ENCODE measurements at regions not wholly inside any gene's neighbourhood (a gene's known extent, or its start where the extent isn't known, plus 50 kb on each side); places are given as distances from the start of the nearest gene placed in this dataset.

DNA sequence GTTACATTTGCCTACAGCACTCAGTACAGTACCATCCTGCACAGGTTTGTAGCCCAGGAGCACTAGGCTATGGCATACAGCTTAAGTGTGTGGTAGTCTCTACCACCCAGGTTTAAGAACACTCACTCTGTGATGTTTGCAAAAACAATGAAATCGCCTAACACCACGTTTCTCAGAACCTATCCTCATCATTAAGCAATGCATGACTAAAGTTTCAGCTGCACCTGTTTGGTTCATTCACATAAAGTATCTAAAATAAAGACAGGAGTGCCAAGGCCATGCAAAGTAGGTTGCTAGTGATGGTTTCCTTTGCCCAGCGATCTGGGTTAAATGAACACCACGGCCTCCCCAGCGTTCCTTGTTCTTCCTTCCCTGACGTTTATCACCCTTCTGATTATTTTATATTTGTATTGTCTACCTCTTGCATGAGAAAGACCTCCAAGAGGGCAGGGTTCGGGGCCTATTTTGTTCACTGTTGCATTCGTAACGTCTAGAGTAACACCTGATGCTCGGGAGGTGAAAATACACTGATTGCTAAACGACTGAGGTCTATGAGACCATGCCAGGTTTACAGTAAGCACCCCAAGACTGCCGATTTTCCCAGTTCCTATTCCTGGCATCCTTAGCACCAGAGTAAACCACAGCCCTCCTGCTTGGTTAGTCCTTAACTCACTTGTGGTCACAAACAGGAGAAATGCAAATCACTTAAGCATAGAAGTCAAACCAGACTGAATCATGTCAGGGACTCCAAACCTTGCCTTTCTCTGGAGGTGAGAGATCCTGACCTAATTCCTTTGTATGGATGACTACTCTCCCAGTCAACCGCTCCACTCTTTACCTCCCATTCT, 204.1 kb upstream of the NFE2L3 start:
- H3K36me3 Mint-ChIP-seq = no peaks in the 10 kb centered on the region
- peaks cover 11 to 36% of the 10 kb centered on the region in 2 donors for H3K27me3 Mint-ChIP-seq
- H3K4me1 Mint-ChIP-seq (ENCODE audit: low read depth in 2 of 2) = peaks cover 22 to 23% of the 10 kb centered on the region in 2 donors
- no peak for ATAC-seq
- no peak overlapping the region for H3K4me3 Mint-ChIP-seq
- no peak for DNase-seq (ENCODE audit: low spot score)
- H3K27ac Mint-ChIP-seq = no peak overlapping the region
- H3K9me3 Mint-ChIP-seq = no peaks in the 10 kb centered on the region

DNA sequence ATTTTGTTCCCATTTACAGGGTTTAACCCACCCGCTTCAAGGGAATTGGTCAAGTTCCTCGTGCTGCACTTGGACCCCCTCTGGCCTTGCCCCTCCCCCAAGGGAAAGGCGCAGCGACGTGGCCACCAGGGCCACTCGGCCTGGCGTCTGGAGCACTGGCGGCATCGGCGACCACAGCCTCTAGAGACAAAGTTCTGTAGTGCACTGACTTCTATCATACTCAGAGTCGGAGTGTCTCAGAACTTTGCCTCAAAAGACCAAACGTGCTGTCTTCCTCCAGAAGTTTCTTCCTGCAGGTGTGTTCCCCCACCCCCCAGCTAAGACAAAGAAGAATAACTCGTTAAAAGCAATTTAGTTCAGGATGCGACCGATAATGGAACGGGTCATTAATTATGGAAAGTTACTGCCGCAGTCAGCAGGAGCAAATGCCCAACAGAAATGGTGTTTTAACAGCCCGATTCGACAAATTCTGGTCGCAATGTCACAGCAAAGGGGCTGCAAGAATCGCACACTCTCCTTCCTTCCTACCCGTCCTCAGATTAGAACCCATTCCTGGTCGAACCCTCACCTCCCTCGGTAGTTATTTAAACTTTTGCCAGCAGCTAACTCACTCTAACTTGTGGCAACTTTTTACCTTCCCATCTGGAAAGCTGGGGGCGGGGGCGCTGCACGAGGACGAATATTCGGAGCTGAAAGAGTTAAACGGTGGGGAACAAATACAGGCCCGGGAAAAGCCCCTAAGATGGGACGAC, 202.1 kb upstream of the NFE2L3 start:
- no peak overlapping the region for H3K27ac Mint-ChIP-seq
- peaks cover 27 to 30% of the 10 kb centered on the region in 2 donors for H3K4me1 Mint-ChIP-seq (ENCODE audit: low read depth in 2 of 2)
- ATAC-seq (no peak), DNase-seq (ENCODE audit: low spot score) (no peak)
- no peaks in the 10 kb centered on the region for H3K36me3 Mint-ChIP-seq
- H3K4me3 Mint-ChIP-seq = peak overlapping the region; percentile 91
- no peaks in the 10 kb centered on the region for H3K9me3 Mint-ChIP-seq
- peaks cover 10 to 37% of the 10 kb centered on the region in 2 donors for H3K27me3 Mint-ChIP-seq

DNA sequence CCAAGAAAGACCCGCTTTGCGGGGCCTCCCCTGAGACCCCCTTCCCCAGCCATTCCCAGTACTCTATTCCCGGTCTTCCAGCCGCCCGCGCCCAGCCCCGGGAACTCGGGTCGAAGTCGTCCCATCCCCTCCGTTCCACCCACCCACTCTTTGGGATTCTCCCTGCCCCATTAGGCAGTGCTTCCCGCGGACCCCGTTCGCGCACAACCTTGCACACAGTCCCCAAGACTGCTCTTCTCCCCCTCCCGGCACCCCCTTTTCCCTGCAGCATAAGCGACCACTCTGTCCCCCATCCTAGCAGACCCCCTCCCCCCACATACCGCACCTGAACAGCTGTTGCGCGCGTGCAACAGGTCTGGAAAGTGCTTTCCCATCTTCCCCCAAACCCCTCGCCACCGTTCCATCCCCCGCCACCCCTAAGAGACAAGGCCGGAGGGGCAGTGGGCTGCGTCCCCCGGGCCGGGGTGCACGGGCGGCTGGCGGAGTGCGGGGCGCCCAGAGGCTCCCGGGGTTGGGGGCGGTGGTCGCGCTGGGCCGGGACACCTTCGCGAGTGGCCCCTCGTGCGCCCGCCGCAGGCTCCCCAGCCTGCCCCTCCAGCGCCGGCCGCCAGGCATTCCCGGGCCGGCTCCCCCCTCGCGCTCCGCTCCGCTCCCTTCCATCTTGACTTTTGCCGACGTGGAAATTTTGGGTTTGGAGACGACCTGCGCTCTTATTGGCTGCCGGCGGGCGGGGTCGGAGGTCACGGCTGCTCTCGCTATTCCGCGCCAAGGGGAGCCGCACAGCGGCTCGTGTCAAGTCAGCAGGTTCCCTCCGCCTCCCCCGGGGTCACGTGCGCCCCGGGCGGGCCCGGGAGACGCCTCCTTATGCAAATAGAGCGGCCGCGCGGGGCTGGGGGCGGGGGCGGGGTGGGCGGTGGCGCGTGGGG, 201.2 kb upstream of the NFE2L3 start:
- H3K27ac Mint-ChIP-seq = peak overlapping the region in 1 of 2 donors; percentile 64
- peak; percentile 97 to 98 for ATAC-seq

DNA sequence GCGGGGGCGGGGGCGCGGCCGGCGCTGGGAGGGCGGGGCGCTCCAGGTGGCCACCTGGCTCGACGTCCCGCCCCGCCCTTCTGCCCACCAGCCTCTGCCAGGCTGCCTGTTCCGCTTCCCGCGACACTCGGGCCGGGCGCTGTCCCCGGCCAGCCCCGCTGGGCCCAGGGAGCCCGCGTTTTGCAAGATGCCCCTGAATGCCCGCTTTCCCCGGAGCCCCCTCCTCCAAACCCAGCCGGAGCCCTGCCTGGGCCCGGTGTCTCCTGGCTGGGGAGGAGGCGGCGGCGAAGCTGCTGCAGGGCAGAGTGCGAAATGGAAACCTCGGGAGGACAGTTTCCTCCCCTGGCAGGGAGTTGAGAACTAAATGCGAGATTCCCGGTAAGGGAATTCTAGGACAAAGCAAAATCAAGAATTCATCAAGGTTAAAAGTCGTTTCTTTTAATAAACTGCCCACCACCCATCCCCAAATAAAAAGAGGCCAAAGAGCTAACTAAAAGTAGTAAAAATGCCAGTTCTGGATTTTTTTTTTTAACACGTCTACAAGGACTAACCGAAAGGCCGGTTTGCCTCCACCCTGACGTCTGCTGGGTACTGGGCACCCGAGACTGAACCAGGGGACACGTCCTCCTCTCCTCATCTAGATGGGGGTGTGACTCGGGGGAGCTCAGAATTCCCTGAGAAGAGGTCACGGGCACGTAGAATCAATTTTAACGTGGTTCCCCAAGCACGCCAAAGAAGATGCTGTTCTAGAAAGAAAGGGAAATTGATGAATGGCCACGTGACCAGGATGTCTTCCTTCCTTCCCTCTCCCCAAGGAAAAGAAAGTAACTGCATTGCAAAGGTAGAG, 200.4 kb upstream of the NFE2L3 start:
- Mint-ChIP-seq H3K4me3 (peak overlapping the region; percentile 91), H3K4me1 (ENCODE audit: low read depth in 2 of 2) (peaks cover 27 to 30% of the 10 kb centered on the region in 2 donors), H3K9me3 (no peaks in the 10 kb centered on the region), H3K27me3 (peaks cover 13 to 28% of the 10 kb centered on the region in 2 donors), H3K36me3 (no peaks in the 10 kb centered on the region), H3K27ac (peak overlapping the region in 1 of 2 donors; percentile 64)
- DNase-seq (ENCODE audit: low spot score) (no peak), ATAC-seq (no peak)

More for the DNA sequence above, 201.2 kb upstream of the NFE2L3 start:
- Mint-ChIP-seq H3K27me3 (peaks cover 10 to 30% of the 10 kb centered on the region in 2 donors), H3K36me3 (no peaks in the 10 kb centered on the region), H3K9me3 (no peaks in the 10 kb centered on the region), H3K4me3 (peak overlapping the region; percentile 91), H3K4me1 (ENCODE audit: low read depth in 2 of 2) (peaks cover 27 to 30% of the 10 kb centered on the region in 2 donors)
- peak; percentile 89 for DNase-seq (ENCODE audit: low spot score)

DNA sequence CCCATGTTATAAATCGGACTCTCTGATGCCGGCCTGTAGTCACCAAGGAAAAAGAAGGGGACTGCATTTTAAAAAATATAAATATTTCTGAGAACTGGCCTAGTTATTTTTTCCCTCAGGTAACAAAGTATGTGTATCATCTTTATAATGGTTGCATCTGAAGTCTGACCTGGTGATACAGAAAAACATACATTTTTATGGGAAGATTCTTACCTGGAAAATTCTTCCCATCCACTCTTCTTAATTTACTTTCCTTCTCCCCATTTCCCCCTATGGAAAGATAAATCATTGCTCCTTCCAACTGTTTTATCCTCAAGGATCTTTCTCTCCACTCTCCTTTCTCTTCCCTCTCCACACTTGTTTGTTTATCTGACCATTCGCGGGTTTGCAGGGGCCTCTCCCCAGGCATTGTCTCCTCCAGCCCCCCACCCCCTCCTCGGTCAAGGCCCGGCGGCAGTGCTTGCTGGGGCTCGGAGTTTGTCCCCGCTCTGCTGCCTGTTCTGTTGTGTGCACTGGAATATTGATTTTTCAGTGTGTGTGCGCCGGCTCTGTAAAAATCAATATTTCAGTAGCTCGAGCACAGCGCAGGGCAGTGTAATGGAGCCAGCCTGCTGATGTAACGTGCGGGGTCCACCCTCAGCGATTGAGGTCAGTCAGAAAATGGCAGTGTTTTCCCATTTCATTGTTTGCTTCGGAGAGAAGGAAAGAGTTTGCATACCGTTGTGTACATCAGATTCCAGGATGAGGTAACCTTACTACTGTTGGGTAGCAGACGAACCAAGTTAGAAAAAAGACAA, 199.5 kb upstream of the NFE2L3 start:
- H3K27me3 Mint-ChIP-seq = peaks cover 16 to 30% of the 10 kb centered on the region in 2 donors
- no peak overlapping the region for H3K27ac Mint-ChIP-seq
- H3K36me3 Mint-ChIP-seq = no peaks in the 10 kb centered on the region
- H3K4me1 Mint-ChIP-seq (ENCODE audit: low read depth in 2 of 2) = peaks cover 27 to 30% of the 10 kb centered on the region in 2 donors
- H3K9me3 Mint-ChIP-seq = no peaks in the 10 kb centered on the region
- no peak for ATAC-seq
- peak overlapping the region; percentile 64 for H3K4me3 Mint-ChIP-seq
- DNase-seq (ENCODE audit: low spot score) = no peak

DNA sequence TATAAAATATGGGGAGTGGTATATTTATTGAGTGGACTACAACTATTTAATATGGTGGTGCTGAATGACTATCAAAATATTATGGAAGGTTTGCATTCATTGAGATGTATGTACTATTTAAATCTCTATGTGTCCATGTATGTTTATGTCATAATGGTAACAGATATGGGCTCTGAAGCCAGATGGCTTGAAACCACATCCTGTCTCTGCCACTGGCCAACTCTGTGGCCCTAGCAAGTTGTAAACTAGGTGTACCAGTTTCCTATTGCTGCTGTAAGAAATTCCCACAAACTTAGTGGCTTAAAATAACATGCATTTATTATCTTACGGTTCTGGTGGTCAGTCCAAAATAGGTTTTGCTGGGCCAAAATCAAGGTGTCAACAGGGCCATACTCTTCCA, 198.1 kb upstream of the NFE2L3 start:
- Mint-ChIP-seq H3K9me3 (no peaks in the 10 kb centered on the region), H3K4me3 (no peak overlapping the region), H3K27me3 (peaks cover 13 to 24% of the 10 kb centered on the region in 2 donors), H3K4me1 (ENCODE audit: low read depth in 2 of 2) (peaks cover 22 to 30% of the 10 kb centered on the region in 2 donors), H3K27ac (no peak overlapping the region), H3K36me3 (no peaks in the 10 kb centered on the region)
- ATAC-seq (no peak), DNase-seq (ENCODE audit: low spot score) (no peak)

DNA sequence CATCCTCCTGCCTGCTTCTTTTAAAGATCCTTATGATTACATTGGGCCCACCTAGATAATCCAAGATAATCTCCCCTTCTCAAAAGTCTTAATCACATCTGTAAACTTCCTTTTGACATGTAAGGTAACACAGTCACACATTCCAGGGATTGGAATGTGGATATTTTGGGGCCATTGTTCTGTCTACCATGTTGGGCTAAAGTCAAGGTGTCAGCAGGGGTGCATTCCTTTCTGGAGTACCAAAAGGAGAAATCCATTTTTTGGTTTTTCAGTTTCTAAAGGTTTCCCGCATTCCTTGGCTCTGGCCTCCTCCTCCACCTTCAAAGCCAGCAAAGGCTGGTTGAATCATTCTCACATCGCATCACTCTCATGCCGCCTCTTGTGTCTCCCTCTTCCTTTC, 197.6 kb upstream of the NFE2L3 start:
- H3K4me3 Mint-ChIP-seq = no peak overlapping the region
- H3K27ac Mint-ChIP-seq = no peak overlapping the region
- H3K9me3 Mint-ChIP-seq = no peaks in the 10 kb centered on the region
- H3K4me1 Mint-ChIP-seq (ENCODE audit: low read depth in 2 of 2) = peaks cover 22 to 24% of the 10 kb centered on the region in 2 donors
- DNase-seq (ENCODE audit: low spot score) (no peak), ATAC-seq (no peak)
- peaks cover 8 to 21% of the 10 kb centered on the region in 2 donors for H3K27me3 Mint-ChIP-seq
- no peaks in the 10 kb centered on the region for H3K36me3 Mint-ChIP-seq

DNA sequence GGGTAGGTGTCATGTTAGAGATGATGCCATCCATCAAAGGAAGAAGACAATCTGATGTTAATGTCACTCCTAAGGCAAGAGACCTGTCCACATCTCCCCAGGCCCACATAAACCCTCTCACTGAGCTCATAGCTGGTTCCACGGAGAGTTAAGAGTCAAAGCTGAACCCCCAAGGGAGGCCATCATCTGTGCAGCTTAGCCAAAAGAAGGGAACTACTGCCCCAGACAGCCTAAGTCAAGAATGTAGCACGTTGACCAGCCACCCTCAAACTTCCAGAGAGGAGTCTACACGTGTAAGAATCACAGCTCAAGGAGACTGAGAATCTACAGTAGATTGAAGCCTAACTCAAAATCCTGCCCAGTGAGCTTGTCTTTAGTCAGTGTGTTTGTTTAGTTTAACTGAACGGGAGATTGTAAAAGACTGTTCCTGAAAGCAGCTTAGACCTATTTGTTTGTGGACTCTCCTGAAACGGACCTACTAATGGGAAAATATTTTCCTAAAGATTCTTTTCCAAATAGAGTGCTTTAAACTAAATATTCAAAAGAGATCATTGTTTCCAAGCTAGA, 192.7 kb upstream of the NFE2L3 start:
- ATAC-seq = no peak
- Mint-ChIP-seq H3K27ac (no peak overlapping the region), H3K4me3 (no peak overlapping the region), H3K27me3 (peaks cover 33 to 40% of the 10 kb centered on the region in 2 donors), H3K36me3 (no peaks in the 10 kb centered on the region), H3K4me1 (ENCODE audit: low read depth in 2 of 2) (peaks cover 1 to 6% of the 10 kb centered on the region in 2 donors), H3K9me3 (no peaks in the 10 kb centered on the region)
- no peak for DNase-seq (ENCODE audit: low spot score)

DNA sequence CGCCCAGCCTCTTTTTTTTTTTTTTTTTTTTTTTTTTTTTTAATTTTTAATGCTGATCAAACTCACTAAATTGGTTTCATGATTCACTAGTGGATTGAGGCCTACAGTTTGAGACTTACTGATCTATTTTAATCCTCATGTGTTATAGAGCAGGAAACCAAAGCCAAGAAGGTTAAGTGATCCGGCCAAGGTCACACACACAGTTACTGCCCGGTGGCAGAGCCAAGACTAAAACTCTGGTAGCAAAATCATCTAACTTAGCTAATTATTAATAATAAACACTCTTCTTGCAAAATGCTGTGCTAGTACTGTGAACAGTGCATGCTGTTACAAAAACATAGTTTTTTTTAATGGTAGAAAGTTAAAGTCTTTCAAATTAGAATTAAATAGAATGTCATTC, 188.3 kb upstream of the NFE2L3 start:
- Mint-ChIP-seq H3K4me3 (no peak overlapping the region), H3K27ac (no peak overlapping the region), H3K36me3 (no peaks in the 10 kb centered on the region), H3K4me1 (ENCODE audit: low read depth in 2 of 2) (peaks cover 19 to 21% of the 10 kb centered on the region in 2 donors), H3K9me3 (no peaks in the 10 kb centered on the region), H3K27me3 (peaks cover 57 to 60% of the 10 kb centered on the region in 2 donors)
- ATAC-seq = no peak
- DNase-seq (ENCODE audit: low spot score) = no peak

DNA sequence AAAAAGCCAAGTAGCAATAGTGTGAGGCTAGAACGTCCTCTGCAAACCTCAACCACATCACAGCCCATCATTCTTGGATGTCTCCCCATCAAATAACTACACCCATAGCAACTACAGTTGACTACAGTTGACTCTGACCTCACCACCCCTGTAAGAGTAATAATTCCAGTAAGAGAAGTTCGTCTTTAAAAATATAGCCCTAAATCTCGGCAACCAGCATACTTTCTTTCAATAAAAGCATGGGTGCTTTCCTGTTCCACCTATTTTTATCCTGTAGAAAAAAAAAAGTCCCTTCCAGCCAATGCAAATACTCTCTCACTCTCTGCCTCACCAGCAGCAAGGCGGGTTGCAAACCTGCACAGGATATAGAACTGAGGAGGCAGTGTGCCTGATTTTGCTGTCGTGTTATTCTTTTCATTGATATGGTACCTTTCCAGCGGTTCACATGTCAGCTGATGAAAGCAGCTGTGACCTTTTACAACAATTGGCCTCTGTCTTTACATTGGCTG, 187.5 kb upstream of the NFE2L3 start:
- Mint-ChIP-seq H3K4me1 (ENCODE audit: low read depth in 2 of 2) (peaks cover 19 to 21% of the 10 kb centered on the region in 2 donors), H3K36me3 (no peaks in the 10 kb centered on the region), H3K27ac (no peak overlapping the region), H3K4me3 (no peak overlapping the region), H3K27me3 (peaks cover 54 to 60% of the 10 kb centered on the region in 2 donors), H3K9me3 (no peaks in the 10 kb centered on the region)
- ATAC-seq (peak in 1 of 2 donors; percentile 37), DNase-seq (ENCODE audit: low spot score) (no peak)

DNA sequence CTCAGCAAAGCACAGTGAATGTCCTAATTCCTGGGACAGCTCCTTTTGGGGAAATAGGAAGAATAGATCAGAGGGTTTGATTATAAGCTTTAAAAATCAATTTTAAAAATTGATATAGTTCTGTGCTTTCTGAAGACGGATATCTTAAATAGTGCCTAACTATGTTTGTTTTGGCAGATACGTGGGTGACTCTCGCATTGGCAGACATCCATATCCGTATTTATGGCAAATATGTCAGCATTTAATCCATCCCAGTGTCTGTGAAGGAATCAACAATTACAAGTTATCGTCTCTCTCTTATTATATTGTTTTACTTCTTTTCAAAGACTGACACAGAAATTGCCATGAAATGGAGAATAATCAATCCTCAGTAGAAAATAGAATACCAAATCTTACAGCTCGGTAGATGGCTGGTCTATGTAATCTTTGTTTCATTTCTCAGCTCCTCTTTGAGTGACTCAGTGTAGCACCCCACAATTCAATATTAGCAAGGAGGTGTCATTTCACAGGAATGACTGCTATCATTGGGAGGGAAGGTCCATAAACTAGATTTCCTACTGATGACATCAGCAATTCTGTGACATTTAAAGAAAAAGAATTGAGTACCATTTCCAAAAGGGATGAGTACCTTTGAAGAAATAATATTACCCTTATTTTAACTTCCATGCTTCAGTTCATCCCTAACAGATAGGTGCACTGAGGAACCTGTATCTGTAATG, 186.4 kb upstream of the NFE2L3 start:
- Mint-ChIP-seq H3K36me3 (no peaks in the 10 kb centered on the region), H3K27me3 (peaks cover 51 to 55% of the 10 kb centered on the region in 2 donors), H3K9me3 (no peaks in the 10 kb centered on the region), H3K27ac (no peak overlapping the region), H3K4me3 (no peak overlapping the region), H3K4me1 (ENCODE audit: low read depth in 2 of 2) (peaks cover 19 to 21% of the 10 kb centered on the region in 2 donors)
- ATAC-seq (no peak), DNase-seq (ENCODE audit: low spot score) (no peak)
